ENCODE measurements at regions not wholly inside any gene's neighbourhood (a gene's known extent, or its start where the extent isn't known, plus 50 kb on each side); places are given as distances from the start of the nearest gene placed in this dataset.
"Not testable (repeated sequence)": the region's sequence is repeated elsewhere in the genome, so short reads cannot be mapped to it uniquely, and the experiment has no call there.

DNA sequence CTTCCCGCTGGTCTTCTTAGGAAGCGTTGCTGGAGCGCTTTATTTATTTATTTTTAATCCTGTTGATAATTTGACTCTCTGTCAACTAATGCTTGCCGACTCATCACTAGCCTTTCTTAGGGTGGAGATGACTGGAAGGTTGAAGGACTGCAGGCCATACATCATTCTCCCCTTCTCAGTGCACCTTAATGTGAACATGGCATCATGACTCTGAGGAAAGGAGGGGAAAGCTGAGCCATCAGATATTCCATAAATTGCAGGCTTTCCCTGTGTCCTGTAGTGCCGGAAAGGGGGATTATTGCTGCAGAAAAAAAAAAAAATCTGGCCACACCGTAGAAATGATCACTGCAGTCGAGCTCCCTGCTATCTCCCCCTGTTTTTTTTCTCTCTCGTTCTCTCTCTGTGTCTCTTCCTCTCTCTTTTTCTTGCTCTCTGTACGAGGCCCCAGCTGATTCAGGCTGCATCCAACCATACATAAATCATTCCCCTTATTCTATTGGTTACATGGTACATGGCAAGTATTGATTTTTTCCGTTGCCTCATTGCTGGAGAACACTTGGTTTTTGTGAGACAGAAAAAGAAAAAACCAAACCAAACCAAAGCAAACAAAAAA, 125.8 kb upstream of the EFEMP1 start:
- Histone ChIP-seq H3K36me3 (no peaks in the 10 kb centered on the region), H3K9me3 (ENCODE audit: low read depth) (no peaks in the 10 kb centered on the region), H3K4me1 (ENCODE audit: low read depth) (no peaks in the 10 kb centered on the region), H3K27ac (no peak overlapping the region), H3K27me3 (no peaks in the 10 kb centered on the region), H3K4me3 (no peak overlapping the region)
- no peak for DNase-seq (ENCODE audit: low read depth in 1 of 2, low spot score in 1 of 2)
- no peak for TF ChIP-seq CTCF (IDR thresholded peaks at IDR 0.05; ENCODE audit: low read depth, low read length)

GRCh38 chr2:56053679-56054078, 130.1 kb upstream of the EFEMP1 start:
- no peaks in the 10 kb centered on the region for H3K36me3 ChIP-seq
- no peaks in the 10 kb centered on the region for H3K27me3 ChIP-seq
- no peak overlapping the region for H3K4me3 ChIP-seq
- no peak for DNase-seq (ENCODE audit: low read depth in 1 of 2, low spot score in 1 of 2)
- H3K9me3 ChIP-seq (ENCODE audit: low read depth) = no peaks in the 10 kb centered on the region
- no peak overlapping the region for H3K27ac ChIP-seq
- no peaks in the 10 kb centered on the region for H3K4me1 ChIP-seq (ENCODE audit: low read depth)
- TF ChIP-seq CTCF (IDR thresholded peaks at IDR 0.05; ENCODE audit: low read depth, low read length) = no peak

GRCh38 chr2:56055405-56055804, 128.4 kb upstream of the CCDC85A start:
- no peak overlapping the region for H3K4me3 ChIP-seq
- no peak for DNase-seq (ENCODE audit: low read depth in 1 of 2, low spot score in 1 of 2)
- TF ChIP-seq CTCF (IDR thresholded peaks at IDR 0.05; ENCODE audit: low read depth, low read length) = no peak
- no peaks in the 10 kb centered on the region for H3K36me3 ChIP-seq
- H3K27me3 ChIP-seq = no peaks in the 10 kb centered on the region
- no peaks in the 10 kb centered on the region for H3K4me1 ChIP-seq (ENCODE audit: low read depth)
- H3K9me3 ChIP-seq (ENCODE audit: low read depth) = no peaks in the 10 kb centered on the region
- no peak overlapping the region for H3K27ac ChIP-seq

DNA sequence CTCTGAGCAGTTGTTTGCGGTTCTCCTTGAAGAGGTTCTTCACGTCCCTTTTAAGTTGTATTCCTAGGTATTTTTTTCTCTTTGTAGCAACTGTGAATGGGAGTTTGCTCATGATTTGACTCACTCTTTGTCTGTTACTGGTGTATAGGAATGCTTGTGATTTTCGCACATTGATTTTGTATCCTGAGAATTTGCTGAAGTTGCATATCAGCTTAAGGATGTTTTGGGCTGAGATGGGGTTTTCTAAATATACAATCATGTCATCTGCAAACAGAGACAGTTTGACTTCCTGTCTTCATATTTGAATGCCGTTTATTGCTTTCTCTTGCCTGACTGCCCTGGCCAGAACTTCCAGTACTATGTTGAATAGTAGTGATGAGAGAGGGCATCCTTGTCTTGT, 122.5 kb upstream of the CCDC85A start:
- not testable (repeated sequence) for H3K27me3 ChIP-seq; H3K4me3 ChIP-seq; H3K27ac ChIP-seq; H3K36me3 ChIP-seq; DNase-seq (ENCODE audit: low read depth in 1 of 2, low spot score in 1 of 2); H3K4me1 ChIP-seq (ENCODE audit: low read depth); H3K9me3 ChIP-seq (ENCODE audit: low read depth)

- H3K9me3 ChIP-seq (ENCODE audit: low read depth) = no peaks in the 10 kb centered on the region
- DNase-seq (ENCODE audit: low read depth in 1 of 2, low spot score in 1 of 2) = no peak
- H3K27me3 ChIP-seq = no peaks in the 10 kb centered on the region
- H3K4me3 ChIP-seq = no peak overlapping the region
- no peak for TF ChIP-seq CTCF (IDR thresholded peaks at IDR 0.05; ENCODE audit: low read depth, low read length)
- H3K27ac ChIP-seq = no peak overlapping the region
- H3K4me1 ChIP-seq (ENCODE audit: low read depth) = no peaks in the 10 kb centered on the region
- no peaks in the 10 kb centered on the region for H3K36me3 ChIP-seq
Observed at GRCh38 chr2:56068746-56069145, 115.0 kb upstream of the CCDC85A start.

DNA sequence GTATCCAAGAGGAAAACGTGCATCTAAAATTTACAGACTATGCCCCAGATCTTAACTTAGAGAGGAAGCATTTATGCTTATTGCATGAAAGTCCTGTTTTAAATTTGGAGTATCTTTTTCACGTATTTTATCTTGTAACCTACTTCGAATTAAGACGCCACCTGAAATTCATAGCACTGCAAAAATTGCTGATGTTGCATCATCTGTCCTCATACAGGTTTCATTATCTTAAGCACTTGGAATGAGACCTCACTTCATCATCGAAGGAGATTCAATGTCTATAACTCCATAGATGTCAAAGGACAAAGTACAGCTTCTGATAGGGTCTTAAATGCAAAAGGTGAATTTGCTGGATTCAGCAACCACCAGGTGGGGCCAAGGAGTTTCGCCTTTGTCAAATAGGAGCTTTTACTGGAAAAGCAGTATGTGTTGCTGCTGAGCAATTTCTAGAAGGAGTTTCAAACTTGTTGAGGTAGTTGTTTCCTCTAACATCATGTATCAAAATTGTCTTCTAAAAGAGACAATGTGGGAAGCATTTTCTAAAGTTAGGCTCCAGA, 106.4 kb upstream of the CCDC85A start:
- Histone ChIP-seq H3K36me3 (no peaks in the 10 kb centered on the region), H3K27ac (no peak overlapping the region), H3K4me1 (ENCODE audit: low read depth) (no peaks in the 10 kb centered on the region), H3K27me3 (peaks cover 3% of the 10 kb centered on the region), H3K4me3 (no peak overlapping the region), H3K9me3 (ENCODE audit: low read depth) (no peaks in the 10 kb centered on the region)
- peak; percentile 42 for TF ChIP-seq CTCF (IDR thresholded peaks at IDR 0.05; ENCODE audit: low read depth, low read length)
- DNase-seq (ENCODE audit: low read depth in 1 of 2, low spot score in 1 of 2) = peak; percentile 17 to 52

All from cardiac muscle cell (in vitro differentiated cells and primary cell).